Gastroesophageal sphincter (tissue), 3 donors: ENCODE measurements at regions not wholly inside any gene's neighbourhood (a gene's known extent, or its start where the extent isn't known, plus 50 kb on each side); places are given as distances from the start of the nearest gene placed in this dataset.

Experiments
- CTCF ChIP-seq, 4 experiments: fragments of 200-600 bp in 2 of 4; fragments of 450-650 bp in 2 of 4; sonication (generic) in 1 of 4; IDR thresholded peaks; one replicate each; pipeline ENCODE4 v1.5.1; 2017 to 2019; ENCODE audit warnings: antibody characterized with exemption in 4 of 4, mild to moderate bottlenecking in 2 of 4, moderate library complexity in 2 of 4
- EP300 ChIP-seq: sonication (generic); formaldehyde crosslinking; IDR thresholded peaks from one replicate; pipeline ENCODE4 v1.6.1; 2017; ENCODE audit warnings: antibody characterized with exemption, mild to moderate bottlenecking

DNA sequence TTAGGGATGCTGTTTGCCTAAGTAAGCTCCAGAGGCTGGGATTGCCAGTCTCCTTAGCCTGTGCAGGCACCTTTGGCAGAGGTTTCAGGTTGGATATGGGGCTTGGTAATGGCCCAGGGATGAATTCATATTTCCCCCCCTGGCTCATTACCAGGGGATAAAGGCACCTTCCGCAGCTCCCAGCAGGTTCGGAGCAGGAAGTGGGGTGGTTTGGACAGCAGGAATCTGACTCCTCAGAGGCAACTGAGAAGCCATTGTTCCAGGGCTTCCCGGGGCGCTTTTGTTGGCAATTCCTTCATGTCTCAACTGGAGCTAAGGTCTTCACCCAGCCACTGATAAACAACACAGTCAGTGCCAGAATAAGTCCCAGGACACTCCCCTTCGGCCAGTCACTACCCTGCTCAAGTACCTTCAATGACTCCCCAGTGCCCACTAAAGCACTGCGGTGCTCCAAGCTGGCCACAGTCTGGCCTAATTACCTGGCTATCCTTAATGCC is 85.3 kb upstream of the SLC6A6 start:
- TF ChIP-seq CTCF (IDR thresholded peaks at IDR 0.05) (no peak), EP300 (no peak)
